ENCODE measurements at regions not wholly inside any gene's neighbourhood (a gene's known extent, or its start where the extent isn't known, plus 50 kb on each side); places are given as distances from the start of the nearest gene placed in this dataset.
A peak's percentile ranks its signal among the peaks of the same experiment; 100 is the strongest.
"Not testable (repeated sequence)": the region's sequence is repeated elsewhere in the genome, so short reads cannot be mapped to it uniquely, and the experiment has no call there.

GRCh38 chr5:21603796-21604195, 1249.3 kb downstream of the CDH12 start:
- no peak for DNase-seq (ENCODE audit: low read depth)

DNA sequence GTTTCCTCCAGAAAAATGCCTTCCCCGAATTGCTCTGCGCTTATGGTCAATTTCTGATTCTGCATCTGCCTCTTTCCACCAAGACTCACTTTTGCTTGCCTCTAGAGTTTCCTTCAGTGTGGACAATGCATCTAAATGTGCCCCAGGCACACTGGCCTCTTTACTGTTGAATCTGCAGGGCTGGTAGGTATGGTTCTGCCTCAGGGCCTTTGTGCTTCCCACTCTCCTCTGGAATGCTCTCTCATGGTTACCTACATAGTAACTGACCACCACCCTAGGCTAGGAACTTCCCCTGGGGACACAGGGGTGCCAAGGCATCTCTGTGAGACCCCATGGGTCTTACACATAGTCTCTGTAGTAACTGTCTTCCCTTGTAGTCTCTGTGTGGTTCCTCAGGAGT, 1258.6 kb downstream of the CDH12 start:
- no peak for DNase-seq (ENCODE audit: low read depth)

- DNase-seq (ENCODE audit: low read depth) = no peak
Measured at GRCh38 chr5:21593261-21593660, 1259.9 kb downstream of the CDH12 start.

- DNase-seq (ENCODE audit: low read depth) = no peak
Measured at GRCh38 chr5:21581508-21581907, 1271.6 kb downstream of the CDH12 start.

GRCh38 chr5:21574961-21575360, 1278.2 kb downstream of the CDH12 start:
- DNase-seq (ENCODE audit: low read depth) = no peak

DNA sequence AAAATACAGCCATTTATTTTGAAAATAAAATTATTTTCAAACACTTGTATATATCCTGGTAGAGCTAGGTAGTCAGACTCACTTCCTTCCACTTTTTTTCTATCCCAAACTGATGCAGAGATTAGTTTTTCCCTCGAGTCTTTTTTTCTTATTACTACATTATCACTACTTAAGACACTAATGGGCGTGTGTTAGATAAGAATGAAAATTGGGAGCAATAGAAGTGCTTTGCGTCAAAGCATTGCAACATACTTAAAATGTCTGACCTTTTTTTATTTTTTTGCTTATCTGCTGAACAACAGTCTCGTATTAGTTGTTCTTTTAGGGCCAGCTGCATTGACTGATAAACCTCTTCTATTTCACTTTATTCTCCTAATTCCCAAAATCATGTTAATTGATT, 1278.7 kb downstream of the CDH12 start:
- no peak for DNase-seq (ENCODE audit: low read depth)

- DNase-seq (ENCODE audit: low read depth) = no peak
Measured at GRCh38 chr5:21573416-21574314, 1279.5 kb downstream of the CDH12 start.

GRCh38 chr5:21571196-21571595, 1281.9 kb downstream of the CDH12 start:
- not testable (repeated sequence) for DNase-seq (ENCODE audit: low read depth)

- not testable (repeated sequence) for DNase-seq (ENCODE audit: low read depth)
Measured at GRCh38 chr5:21559109-21559508, 1294.0 kb downstream of the CDH12 start.

- not testable (repeated sequence) for DNase-seq (ENCODE audit: low read depth)
Measured at GRCh38 chr5:21552263-21552662, 1300.9 kb downstream of the CDH12 start.

DNA sequence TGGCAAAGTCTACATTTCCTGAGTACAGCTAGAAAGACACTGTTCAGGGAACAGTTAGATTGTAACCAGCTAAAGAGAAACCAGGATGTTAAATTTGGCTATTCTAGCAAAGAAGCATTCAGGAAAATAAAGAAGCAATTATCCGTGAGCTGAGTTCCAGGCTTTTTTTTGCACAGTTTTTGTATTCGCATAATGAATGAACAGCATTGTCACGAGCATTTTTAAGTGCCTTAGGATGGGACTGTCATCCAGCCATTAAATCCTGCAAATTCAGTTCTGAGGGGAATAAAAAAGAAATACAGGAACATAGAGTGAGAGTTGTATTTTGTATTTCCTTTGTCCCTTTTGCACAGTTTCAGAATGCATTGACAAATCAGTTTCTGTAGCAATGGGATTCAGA, 1302.2 kb downstream of the CDH12 start:
- DNase-seq (ENCODE audit: low read depth) = not testable (repeated sequence)

DNA sequence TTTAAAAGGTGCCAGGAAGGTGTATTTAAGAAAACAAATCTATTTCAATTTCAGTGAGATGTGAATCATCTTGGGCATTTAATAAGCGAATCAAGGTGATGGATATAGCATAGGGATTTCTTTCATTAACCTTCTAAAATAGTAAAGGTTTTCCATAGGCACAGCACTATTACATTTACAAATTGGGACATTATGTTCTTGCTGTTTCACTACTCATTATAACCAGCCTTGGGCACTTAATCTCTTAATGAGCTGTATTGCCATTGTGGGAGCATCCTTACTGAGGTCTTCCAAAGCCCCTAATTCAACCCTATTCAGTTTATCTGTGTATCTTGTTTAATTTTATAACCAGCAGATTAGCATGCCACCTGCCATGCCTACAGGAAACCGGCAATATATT, 1305.5 kb downstream of the CDH12 start:
- DNase-seq (ENCODE audit: low read depth) = not testable (repeated sequence)

DNA sequence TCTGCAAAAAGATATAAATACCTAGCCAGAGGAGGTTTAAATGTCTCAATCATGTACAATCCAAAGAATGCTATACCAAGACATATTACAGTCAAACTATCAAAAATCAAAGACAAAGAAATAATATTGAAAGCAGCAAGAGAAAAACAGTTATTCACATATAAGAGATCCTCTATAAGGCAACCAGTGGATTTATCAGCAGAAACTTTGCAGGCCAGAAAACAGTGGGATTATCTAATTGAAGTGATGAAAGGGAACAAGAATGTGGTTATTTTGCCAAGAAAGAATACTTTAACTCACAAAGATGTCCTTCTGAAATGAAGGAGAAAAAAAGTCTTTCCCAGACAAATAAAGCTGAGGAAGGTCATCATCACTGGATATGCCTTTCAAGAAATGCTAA, 1318.0 kb downstream of the CDH12 start:
- not testable (repeated sequence) for DNase-seq (ENCODE audit: low read depth)

DNA sequence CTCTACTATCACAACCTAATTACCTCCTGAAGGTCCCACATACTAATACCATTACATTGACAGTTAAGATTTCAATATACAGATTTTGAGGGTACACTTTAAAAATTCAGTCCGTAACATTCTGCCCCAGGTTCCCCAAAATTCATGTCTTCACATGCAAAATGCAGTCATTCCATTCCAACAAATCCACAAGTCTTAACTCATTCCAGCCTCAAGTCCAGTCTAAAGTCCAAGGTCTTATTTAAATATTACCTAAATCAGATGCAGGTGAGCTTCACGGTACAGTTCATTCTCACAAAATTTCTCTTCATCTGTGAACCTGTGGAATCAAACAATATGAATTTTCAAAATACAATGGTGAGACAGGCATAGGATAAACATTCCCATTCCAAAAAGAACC, 1332.0 kb downstream of the CDH12 start:
- DNase-seq (ENCODE audit: low read depth) = not testable (repeated sequence)

DNA sequence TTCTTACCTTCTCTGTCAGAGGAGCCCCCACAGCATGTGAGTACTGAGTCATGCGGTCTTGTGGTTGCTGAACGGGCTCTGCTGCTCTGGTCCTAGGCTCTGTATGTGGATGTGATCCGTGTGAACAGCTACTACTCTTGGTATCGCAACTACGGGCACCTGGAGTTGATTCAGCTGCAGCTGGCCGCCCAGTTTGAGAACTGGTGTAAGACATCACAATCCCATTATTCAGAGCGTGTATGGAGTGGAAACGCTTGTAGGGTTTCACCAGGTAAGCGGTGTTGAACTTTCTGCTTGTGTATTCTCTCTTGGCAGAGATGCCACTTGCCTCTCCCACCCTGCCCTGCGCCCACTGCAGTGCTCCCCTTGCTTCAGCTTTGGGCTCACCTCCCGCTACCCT, 1356.2 kb downstream of the CDH12 start:
- not testable (repeated sequence) for DNase-seq (ENCODE audit: low read depth)

- not testable (repeated sequence) for DNase-seq (ENCODE audit: low read depth)
Measured at GRCh38 chr5:21496056-21496455, 1357.1 kb downstream of the CDH12 start.

- DNase-seq (ENCODE audit: low read depth) = not testable (repeated sequence)
Measured at GRCh38 chr5:21495235-21495634, 1357.9 kb downstream of the CDH12 start.

DNA sequence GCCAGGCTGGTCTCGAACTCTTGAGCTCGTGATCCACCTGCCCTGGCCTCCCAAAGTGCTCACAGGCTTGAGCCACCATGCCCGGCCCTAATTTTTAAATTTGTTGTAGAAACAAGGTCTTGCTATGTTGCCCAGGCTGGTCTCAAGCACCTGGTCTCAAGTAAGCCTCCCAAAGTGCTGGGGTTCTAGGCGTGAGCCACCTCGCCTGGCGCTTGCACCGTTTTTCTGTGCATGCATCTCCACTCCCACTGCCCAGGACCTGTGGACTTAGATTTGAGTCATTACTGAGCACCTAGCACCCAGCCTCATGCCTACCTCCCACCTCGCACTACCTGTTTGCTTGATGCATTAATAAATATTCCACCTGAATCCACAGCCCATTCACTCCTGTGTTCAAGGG, 1359.1 kb downstream of the CDH12 start:
- not testable (repeated sequence) for DNase-seq (ENCODE audit: low read depth)

- not testable (repeated sequence) for DNase-seq (ENCODE audit: low read depth)
Measured at GRCh38 chr5:21491182-21491581, 1362.0 kb downstream of the CDH12 start.

GRCh38 chr5:21488828-21489227, 1364.3 kb downstream of the CDH12 start:
- DNase-seq (ENCODE audit: low read depth) = not testable (repeated sequence)

DNA sequence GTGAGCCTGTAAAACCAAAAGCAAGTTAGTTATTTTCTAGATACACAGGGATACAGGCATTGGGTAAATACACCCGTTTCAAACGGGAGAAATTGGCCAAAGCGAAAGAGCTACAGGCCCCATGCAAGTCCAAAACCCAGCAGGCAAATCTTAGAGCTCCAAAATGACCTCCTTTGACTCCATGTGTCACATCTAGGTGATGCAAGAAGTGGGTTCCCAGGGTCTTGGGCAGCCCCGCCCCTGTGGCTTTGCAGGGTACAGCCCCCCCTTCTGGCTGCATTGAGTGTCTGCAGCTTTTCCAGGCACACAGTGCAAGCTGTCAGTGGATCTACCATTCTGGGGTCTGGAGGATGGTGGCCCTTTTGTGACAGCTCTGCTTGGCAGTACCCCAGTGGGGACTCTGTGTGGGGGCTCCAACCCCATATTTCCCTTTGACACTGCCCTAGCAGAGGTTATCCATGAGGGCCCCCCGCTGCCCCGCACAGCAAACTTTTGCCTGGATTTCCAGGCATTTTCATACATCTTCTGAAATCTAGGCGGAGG, 1367.6 kb downstream of the CDH12 start:
- peak; percentile 36 for DNase-seq (ENCODE audit: low read depth)

DNA sequence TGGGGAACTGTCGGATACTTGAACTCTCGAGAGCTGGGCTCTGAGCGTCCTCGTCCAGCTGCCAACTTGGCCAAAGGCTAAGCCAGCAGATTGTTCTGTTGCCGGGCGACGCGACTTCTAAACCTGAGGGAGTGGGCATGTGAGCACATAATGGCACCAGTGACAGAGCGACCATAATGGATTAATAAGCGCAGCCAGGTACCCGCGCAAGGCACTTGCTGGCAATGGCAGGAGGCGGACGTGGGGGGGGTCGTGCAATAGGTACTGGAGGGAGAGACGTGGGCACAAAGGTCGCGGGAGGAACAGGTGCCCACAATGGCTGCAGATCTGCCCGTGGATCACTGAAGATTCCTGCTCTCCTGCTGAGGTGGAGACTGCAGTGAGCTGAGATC, 1368.7 kb downstream of the CDH12 start:
- not testable (repeated sequence) for DNase-seq (ENCODE audit: low read depth)

GRCh38 chr5:21483790-21484497, 1369.2 kb downstream of the CDH12 start:
- DNase-seq (ENCODE audit: low read depth) = not testable (repeated sequence)
